ENCODE measurements at regions not wholly inside any gene's neighbourhood (a gene's known extent, or its start where the extent isn't known, plus 50 kb on each side); places are given as distances from the start of the nearest gene placed in this dataset.

DNA sequence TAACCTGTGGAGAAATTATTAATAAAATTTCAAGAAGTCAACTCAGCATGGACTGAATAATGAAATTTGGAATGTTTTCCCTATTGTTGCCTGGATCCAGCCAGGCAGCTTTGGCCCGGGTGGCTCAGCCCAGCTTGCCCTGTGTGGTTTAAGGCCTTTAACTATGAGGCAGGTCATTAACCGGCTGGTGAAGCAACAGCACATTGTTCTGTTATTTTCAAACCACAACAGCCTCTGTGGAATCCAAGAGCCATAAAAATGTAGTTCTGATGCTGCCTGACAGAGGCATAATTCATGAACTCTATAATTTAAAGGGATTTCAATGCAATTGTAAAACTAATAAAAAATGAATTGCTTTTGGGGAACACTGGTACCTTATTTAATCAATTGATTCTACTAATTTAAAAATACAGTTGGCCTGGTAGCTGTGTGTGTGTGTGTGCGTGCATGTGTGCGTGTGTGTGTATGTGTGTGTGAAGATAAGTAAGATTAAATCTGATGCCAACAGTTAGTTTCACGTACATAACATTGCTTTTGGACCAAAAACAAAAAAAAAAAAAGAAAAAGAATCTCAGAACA lies 117.7 kb downstream of the RPS12 start:
- TF ChIP-seq, protein P1, sequence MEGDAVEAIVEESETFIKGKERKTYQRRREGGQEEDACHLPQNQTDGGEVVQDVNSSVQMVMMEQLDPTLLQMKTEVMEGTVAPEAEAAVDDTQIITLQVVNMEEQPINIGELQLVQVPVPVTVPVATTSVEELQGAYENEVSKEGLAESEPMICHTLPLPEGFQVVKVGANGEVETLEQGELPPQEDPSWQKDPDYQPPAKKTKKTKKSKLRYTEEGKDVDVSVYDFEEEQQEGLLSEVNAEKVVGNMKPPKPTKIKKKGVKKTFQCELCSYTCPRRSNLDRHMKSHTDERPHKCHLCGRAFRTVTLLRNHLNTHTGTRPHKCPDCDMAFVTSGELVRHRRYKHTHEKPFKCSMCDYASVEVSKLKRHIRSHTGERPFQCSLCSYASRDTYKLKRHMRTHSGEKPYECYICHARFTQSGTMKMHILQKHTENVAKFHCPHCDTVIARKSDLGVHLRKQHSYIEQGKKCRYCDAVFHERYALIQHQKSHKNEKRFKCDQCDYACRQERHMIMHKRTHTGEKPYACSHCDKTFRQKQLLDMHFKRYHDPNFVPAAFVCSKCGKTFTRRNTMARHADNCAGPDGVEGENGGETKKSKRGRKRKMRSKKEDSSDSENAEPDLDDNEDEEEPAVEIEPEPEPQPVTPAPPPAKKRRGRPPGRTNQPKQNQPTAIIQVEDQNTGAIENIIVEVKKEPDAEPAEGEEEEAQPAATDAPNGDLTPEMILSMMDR (IDR thresholded peaks at IDR 0.05), result no peak
- no peak for TF ChIP-seq POLR2A (IDR thresholded peaks at IDR 0.05; ENCODE audit: low read depth)

Data from esophagus muscularis mucosa (tissue), 3 donors.